ENCODE measurements at regions not wholly inside any gene's neighbourhood (a gene's known extent, or its start where the extent isn't known, plus 50 kb on each side); places are given as distances from the start of the nearest gene placed in this dataset.

GRCh38 chr9:129312251-129313122, 134.4 kb upstream of the IER5L start:
- TF ChIP-seq EP300 (IDR thresholded peaks at IDR 0.05; ENCODE audit: borderline replicate concordance in 1 of 2, low read depth in 2 of 2, low read length in 2 of 2) (no peak), POLR2AphosphoS5 (IDR thresholded peaks at IDR 0.05; ENCODE audit: low read depth, low read length) (no peak), EZH2 (IDR thresholded peaks at IDR 0.05; ENCODE audit: low read depth, low read length, severe bottlenecking) (no peak), POU5F1 (IDR thresholded peaks at IDR 0.05; ENCODE audit: low read depth, low read length) (no peak), RFX5 (IDR thresholded peaks at IDR 0.05; ENCODE audit: borderline replicate concordance, low read depth, low read length) (no peak)
- TF ChIP-seq, protein P1, sequence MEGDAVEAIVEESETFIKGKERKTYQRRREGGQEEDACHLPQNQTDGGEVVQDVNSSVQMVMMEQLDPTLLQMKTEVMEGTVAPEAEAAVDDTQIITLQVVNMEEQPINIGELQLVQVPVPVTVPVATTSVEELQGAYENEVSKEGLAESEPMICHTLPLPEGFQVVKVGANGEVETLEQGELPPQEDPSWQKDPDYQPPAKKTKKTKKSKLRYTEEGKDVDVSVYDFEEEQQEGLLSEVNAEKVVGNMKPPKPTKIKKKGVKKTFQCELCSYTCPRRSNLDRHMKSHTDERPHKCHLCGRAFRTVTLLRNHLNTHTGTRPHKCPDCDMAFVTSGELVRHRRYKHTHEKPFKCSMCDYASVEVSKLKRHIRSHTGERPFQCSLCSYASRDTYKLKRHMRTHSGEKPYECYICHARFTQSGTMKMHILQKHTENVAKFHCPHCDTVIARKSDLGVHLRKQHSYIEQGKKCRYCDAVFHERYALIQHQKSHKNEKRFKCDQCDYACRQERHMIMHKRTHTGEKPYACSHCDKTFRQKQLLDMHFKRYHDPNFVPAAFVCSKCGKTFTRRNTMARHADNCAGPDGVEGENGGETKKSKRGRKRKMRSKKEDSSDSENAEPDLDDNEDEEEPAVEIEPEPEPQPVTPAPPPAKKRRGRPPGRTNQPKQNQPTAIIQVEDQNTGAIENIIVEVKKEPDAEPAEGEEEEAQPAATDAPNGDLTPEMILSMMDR (IDR thresholded peaks at IDR 0.05; ENCODE audit: control extremely low read depth in 1 of 3, insufficient read depth in 1 of 3, low read depth in 1 of 3, low read length in 3 of 3) = no peak
